Dermis blood vessel endothelial cell (primary cell): ENCODE measurements at regions not wholly inside any gene's neighbourhood (a gene's known extent, or its start where the extent isn't known, plus 50 kb on each side); places are given as distances from the start of the nearest gene placed in this dataset.

Experiments used
- DNase-seq: peaks from one replicate; pipeline ENCODE4 v3.0.0; 2010

DNA sequence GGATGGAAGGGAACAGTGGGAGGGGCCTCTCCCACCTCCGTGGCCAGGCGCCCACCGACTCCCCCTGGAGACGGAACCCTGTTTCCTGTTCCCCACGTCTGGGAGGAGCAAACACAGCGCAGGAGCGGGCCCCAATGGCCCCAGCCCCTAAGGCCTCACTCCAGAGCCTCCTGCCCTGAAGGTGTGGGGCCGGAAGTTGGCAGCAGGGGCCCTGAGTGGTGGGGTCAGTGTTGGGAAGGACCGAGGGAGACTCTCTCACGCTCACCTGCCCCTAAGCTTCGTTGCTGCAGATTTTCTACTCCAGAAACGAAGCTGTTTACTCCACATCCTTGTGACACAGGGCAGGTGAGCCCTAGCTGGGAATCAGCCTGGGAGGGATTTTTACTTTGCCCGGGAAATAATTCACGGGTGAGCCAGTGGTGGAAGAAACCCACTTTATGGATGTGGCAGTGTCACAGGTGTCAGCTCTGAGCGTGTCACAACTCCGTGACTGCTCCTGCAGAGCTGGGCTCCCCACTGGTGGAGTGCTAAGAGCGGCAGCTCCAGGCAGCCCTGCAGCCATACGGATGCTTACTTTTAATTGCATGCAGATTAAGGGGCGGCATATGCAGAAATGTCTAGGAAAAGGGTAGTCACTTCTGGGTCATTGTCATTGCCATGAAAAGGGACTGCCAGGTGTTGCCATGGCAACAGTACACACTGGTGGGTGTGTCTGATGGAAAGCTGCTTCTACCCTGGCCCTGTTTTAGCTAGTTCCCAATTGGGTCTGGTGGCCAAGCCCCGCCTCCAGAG lies 77.5 kb upstream of the OLFM1 start:
- no peak for DNase-seq

DNA sequence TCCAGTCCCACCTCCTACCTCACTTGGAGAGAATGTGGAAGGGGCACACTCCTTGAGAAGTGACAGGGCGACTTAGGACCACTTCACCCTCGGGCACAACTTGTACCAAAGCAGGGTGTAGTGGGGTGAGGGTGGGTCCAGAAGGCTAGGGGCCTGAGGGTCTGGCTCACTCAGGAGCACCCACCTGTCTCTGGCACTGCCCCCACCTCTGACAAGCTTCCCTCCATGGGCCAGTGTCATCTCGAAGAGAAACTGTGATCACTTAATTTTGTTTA lies 76.9 kb upstream of the OLFM1 start:
- no peak for DNase-seq

DNA sequence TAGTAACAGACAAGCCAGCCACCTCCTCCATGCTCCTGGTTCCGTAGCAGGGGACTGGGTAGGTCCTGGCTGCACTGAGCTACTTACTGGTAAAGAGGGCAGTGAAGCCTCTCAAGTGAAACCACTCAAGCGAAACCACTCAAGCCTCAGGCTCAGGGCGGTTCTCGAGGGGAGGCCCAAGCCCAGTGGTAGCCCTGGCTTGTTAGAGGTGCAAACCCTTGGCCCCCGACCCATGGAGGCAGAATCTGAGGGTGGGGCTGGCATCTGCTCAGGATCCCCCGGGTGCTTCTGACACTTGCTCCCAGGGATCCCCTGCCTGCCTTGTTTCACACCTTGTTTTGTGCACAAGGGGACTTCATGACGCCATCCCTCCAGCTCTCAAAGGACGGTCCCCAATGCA lies 76.5 kb upstream of the OLFM1 start:
- DNase-seq = no peak

DNA sequence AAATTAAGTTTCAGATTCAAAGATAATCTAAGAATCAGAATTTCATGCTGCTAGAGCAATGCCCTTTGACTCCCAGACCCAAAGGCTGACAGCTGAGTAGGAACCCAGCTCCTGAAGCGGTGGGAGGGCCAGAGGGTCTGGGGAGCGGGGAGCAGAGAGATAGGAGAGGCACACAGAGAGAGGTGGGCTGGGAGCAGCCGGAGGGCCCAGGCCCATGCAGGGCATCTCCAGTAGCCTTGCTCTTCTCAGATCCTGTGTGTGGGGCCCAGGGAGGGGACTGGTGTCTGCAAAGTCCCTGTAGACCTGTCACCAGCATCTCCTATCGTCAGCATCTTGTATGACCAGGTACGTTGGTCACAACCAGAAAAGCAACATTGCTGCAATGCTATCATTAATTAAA lies 75.3 kb upstream of the OLFM1 start:
- no peak for DNase-seq

DNA sequence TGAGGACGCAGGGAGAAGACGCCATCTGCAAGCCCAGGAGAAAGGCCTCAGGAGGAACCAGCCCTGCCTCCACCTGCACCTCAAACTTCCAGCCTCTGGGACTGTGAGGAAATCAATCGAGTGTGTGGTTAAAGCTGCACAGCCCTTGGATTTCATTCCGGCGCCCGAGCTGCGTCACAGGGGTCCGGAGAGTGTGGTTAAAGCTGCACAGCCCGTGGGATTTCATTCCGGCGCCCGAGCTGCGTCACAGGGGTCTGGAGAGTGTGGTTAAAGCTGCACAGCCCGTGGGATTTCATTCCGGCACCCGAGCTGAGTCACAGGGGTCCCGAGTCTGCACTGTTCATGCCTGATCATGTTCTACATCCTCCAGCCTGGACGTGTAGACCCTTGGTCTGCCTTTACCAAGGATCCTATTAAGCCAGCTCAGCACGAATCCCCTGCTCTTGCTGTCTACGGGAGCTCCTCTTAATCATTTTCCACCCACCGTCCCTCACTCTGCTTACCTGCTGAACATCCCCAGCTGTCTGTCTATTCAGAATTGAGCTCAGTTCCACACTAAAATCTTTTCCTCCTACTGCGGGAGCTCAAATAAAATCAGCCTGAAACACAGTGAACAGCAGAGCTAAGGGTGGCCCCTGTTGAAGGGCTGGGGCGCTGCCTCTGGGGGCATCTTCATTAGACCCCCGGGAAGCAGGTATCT lies 73.0 kb upstream of the OLFM1 start:
- DNase-seq = no peak

DNA sequence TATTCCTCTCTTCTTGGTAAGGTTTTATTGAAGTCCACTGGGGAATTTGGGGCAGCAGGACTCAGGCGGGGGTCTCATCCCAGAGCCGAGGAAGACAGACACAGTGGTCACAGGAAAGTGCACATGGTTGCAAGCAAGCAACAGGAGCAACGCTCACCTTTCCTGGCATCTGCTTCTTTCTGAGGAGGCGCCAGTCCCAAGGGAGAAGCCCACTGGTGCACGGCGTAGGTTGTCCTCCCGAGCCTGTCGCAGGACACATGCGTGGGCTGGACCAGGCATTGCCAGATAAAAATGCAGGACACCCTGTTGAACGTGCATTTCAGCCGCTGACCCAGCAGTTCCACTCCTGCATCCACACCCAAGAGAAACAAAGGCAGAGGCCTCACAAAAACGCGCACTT lies 72.4 kb upstream of the OLFM1 start:
- DNase-seq = no peak

DNA sequence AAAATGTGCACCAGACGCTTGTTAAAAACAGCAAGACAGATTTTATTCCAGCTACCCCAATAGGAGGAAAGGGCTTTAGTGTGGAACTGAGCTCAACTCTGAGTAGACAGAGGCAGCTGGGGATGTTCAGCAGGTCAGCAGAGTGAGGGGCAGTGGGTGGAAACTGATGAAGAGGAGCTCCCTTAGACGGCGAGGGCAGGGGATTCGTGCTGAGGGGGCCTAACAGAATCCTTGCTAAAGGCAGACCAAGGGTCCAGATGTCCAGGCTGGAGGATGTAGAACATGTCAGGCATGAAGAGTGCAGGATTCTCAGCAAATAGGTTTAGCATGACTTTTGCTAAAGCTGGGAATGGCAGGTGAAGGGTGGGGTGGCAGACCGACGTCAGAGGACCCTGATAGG lies 71.9 kb upstream of the OLFM1 start:
- no peak for DNase-seq

DNA sequence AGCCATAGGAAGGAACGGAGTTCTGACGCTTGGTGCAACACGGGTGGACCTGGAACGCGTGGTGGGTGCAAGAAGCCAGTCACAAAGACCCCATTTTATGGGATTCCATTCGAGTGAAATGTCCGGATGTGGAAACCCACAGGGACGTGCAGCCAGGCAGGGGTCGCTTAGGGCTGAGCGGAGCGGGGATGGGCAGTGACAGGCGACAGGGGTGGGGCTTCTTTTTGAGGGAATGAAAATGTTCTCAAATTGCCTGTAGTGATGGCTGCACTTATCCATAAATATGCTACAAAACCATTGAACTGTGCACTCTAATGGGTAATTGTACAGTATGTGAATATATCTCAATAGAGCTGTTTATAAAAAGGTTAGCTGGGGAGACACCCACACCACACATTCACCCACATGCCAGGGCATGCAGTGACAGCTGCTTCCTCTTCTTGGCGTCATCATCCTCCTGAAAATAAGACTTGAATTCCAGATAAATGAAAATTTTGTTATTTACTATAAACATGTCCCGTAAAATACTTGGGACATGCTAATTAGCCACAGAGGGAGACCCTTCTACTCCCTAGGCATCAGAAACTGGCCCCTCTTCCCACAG lies 71.3 kb upstream of the OLFM1 start:
- DNase-seq = no peak

DNA sequence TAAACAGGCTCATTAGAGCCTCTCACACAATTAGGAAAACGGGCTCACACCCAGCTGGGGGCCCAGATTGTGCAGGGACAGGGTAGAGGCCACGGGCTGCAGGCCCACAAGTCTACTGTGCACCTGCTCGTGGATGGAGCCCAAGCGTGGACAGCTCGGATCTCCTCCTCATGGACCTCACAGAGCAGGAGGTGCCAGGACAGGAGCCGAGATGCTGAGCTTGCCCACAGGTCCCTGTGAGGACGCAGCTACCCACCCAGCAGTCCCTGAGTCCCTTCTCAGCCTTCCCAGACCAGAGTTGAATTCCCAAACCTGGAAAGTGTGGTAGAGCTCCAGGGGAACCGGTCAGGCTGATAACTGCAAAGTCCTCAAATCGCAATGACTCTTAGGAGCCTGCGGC lies 70.6 kb upstream of the OLFM1 start:
- DNase-seq = no peak

DNA sequence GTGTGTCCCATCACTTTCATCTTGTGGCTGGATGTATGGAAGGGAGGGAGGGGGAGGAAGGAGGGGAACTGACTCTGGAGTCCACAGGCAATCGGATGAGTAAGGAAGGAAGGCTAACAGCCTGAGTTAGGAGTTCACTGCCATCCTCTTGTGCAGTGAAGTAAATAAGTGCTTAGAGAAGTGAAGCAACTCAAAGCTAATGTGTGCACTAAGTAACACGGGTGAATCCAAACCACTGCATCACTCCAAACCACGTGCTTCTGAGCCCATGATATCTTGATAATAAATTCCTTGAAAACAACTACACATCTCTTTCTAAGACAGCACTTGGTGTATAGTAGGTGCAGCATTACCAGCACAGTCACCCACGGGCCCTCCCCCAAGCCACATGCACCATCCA lies 69.6 kb upstream of the OLFM1 start:
- no peak for DNase-seq

DNA sequence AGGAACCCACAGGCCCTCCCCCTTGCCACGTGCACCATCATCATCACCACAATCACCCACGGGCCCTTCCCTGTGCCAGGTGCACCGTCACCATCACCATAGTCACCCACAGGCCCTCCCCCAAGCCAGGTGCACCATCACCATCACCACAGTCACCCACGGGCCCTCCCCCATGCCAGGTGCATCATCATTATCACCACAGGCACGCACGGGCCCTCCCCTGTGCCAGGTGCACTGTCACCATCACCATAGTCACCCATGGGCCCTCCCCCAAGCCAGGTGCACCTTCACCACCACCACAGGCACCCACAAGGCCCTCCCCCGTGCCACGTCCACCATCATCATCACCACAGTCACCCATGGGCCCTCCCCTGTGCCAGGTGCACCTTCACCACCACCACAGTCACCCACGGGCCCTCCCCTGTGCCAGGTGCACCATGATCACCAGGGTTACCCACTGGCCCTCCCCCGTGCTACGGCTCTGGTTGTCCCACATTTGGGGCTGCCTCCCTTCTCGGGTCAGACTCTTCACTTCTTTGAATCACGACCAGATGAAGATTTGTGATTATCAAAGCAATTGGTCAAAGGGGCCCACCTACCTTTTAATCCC lies 69.1 kb upstream of the OLFM1 start:
- no peak for DNase-seq

DNA sequence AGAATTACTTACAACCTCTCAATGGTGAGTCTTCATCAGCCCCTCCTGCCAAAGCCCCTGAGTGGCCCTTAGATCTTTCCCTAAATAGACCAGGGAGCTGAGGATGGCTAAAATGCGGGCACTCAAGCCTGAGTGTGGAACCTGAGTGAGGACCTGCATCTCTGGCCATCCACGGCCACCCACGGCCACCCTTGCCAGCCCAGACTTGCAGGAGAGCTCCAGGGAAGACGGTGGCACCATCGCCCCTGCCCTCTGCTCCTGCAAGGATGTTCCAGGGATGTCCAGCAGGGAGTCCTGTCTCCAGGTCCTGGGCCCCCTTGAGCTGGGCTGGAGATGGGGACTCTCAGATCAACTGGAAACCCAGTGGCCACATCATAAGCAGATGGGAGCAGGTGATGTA lies 68.2 kb upstream of the OLFM1 start:
- DNase-seq = no peak

DNA sequence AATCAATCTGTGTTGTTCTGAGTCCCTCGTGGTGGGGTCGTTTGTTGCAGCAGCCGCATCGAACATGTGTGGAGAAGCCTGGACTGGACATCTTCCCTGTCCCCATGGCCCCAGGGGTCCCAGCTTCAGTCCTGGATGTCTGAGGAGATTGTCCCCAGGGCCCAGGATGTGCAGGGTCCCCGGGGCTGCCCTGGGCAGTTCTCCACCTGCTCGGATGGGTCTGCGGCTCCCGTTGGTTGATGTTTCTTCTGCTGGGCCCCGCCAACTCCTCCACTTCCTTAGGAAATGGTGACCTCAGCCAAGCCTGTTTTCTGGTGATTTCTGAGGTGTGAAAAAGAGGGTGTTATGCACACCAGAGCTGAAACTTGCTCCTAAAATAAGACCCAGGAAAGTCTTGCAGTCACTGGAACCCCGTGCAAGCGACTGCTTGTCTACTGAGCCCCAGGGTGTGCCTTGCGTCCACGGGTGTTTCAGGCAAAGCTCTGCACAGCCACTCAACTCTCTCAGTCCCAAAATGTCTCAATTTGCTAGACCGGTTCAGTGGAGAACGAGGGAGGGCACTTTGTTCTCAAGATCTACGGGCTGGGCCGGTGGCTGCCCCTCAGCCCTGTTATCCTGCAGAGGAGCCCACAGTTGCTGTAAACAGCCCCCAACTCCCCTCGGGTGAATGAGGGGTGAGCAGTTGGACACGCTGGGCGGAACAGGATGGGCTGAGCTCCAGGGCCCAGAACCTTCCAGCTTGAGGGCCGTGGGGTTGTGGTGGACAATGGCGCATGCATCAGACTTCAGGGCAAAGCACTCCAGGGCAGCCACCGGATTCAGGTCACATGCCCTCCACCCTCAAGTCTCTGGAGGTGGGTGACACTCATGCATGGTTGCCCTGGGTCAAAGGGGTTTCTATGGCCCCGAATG lies 66.7 kb upstream of the OLFM1 start:
- no peak for DNase-seq

DNA sequence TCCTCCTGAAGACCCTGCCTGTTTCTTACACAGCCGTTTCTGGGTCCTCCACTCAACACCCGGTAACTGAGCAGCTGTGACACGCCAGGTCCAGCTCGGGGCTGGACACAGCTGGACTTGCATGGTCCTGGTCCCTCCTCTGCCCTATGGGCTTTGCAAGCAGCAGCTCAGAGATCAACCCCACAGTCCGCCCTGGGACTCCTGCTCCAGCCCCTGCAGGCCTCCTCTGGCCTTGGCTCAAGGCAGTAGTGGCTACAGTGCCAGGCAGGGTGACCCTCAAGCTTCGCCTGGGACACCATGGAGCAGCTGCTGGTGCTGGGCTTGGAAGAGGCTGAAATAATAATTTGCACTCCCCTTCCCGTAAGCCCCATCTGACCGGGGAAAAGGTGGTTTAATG lies 66.1 kb upstream of the OLFM1 start:
- no peak for DNase-seq

DNA sequence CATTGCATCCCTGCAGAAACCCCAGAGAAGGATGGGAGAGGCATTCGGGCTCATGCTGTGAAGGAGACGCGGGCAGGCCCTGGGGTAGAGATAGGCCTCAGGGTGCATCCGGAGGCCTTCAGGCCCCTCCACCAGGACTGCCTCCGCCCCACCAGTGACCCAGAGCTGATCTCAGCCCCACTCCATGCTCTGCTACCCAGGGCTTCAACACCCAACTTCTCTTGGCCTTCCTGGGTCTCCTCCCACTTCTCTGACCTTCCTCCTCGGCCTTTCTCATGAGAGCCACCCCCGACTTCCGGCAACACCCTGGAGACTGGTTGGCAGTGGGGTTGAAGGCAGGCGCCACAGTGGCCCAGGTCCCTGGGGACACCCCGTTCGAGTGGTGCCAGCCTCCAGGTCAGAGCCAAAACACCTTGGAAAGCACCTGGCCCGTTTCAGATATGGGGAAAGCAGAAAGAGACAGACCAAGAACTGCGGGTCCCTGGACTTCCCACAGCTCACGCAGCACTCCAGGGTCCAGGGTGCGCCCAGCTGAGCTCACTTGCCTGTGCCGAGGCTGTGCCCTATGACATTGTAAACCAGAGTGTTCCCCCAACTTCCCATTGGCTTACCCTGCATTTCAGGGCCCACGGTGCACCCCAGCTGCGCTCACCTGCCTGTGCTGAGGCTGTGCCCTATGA lies 65.1 kb upstream of the OLFM1 start:
- no peak for DNase-seq

DNA sequence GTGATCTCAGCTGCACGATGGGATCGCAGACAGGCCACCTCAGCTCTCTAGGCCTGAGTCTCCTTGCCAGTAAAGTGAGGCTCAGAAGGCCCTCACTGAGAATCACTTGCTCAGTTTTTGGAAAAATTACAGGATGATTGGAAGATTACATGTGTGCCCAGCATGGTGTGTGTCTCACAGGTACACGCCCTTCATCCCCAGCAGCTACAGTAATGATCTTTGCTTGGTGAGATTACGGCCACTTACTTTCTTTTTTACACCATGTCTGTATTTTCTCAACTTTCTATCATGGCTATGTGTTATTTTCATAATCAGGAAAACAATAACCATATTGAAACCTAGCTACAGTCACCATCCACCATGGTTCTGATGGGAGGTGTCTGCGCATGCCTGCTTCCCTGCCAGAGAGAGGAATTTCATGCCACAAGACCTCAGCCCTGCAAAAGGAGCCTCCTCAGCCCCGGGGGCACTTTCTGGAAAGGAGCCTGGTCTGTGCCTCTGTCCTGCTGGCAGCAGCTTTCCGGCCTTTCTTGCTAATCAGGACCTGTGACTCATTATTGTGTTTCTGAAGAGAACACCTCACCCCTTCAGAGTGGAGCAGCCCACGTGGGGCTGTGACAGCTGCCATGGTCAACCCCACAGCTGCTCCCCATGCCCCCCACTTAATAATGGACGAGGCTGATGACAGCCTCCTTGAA lies 64.2 kb upstream of the OLFM1 start:
- DNase-seq = peak; percentile 42

DNA sequence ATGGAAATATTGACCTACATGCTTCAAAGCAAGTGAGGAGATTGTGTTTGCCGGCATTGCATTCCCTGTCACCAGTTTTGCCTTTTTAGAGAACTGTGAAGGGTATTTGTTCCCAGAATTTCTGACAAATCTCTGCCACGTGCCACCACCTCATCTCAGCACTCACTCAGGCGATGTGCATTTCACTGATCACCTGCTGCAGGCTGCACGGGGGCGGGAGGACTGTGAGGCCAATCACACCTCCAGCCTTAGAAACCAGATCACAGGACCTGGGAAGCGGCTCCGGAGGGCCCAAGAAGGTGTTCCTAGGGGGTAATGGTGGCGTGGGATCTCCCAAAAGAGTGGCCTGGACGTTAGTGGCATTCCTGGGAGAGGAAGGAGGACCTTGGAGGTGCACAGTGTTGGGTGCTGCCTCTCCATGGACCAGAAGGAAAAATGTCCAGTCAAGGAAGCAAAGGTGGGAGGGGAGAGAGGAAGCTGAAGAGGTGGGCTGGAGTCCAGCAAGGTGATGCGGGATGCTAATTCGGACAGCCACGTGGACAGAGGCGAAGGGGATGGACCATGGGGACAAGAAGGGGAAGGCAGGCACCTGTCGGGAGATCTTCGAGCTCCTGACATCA lies 63.6 kb upstream of the OLFM1 start:
- DNase-seq = no peak

DNA sequence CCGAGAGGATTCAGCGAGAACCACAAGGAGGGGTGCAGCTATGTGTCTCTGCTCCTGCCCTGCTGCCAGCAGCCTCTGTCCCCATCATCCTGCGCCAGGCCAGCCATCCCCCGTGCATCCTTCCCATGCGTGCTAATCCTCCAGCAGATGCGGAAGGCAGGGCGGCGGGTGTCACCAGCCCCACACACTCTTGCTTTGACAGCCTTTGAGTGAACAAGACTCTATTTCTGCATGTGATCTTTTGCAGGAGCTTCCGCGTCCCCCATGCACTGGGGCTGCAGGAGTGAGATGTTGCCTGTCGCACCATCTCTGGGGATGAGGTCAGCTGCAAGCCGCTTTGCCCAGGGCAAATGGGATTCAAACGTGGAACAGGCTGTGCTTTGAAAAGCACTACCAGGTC lies 58.0 kb upstream of the OLFM1 start:
- DNase-seq = no peak

DNA sequence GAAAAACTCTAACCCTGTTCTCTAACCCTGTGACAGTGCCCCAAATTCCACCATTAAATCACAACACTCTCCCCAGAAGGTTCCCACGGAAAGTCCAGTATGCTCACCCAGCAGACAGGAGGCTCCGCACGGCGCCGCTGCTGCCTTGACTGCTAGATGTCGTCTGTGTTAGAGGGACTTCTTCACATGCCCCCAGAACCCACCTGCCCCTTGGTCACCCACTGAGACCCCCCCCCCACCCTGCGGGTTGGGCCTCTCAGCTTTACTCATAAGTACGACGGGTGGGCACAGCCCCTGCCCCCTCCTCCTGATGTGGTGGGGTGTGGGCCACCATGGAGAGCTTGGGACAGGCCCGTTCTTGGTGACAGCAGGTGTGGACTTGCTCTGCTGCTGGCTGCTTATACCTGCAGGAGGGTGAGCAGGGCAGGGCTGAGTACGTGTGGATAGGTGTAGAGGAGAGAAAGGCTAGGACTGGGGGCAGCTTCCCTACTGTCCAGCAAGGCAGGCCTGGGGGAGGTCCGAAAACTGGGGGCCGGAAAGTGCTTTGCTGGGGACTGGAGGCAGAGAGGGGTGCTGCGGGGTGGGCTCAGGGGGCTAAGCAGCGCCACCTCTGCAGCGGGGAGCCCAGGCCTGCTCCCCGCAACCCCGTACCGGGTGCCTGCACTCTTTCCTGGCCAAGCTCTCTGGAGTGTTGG lies 57.5 kb upstream of the OLFM1 start:
- no peak for DNase-seq

DNA sequence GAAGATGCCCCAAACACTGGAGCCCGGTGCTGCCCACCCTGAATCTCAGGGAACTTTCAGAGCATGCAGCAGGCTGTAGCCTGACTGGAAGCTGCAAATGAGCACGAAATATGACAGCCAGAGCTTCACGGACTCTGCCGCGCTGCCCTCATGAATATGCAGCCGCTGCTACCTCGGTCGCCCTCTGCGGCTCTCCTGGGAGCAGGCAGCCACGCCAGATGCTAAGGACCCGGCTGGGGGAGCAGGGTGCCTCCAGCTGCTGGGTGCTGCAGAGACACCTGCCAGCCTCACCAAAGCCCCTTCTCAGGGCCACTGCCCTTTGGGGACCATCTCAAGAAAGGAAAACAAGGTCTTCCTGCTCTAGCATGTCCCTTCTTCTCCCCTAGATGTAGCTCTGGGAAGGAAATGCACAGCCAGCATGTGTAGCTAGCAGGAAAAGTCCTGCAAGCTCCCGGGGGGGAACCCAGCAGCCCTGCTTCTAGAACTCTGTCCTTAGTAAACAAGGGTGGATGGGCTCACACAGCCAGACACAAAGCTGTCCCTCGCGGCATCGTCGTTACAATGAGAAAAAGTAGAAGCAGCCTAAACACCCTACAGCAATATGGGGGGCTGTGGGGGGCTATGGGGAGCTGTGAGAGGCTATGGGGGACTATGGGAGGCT lies 56.8 kb upstream of the OLFM1 start:
- no peak for DNase-seq
